IMR-90 (cell line): ENCODE measurements at regions not wholly inside any gene's neighbourhood (a gene's known extent, or its start where the extent isn't known, plus 50 kb on each side); places are given as distances from the start of the nearest gene placed in this dataset.

Source experiments
- MXI1 ChIP-seq: IDR thresholded peaks from 2 replicates; pipeline ENCODE4 v1.6.1; 2012; ENCODE audit warnings: low read depth, mild to moderate bottlenecking, low read length, moderate library complexity, borderline replicate concordance
- SMC3 ChIP-seq: fragments of 150-350 bp; IDR thresholded peaks from 2 replicates; pipeline ENCODE4 v1.6.1; 2016; ENCODE audit warnings: low read depth, mild to moderate bottlenecking, antibody characterized with exemption, low read length, moderate library complexity

- TF ChIP-seq SMC3 = no peak
- TF ChIP-seq MXI1 = no peak
Observed at GRCh38 chr1:29674627-29675326, 438.5 kb downstream of the PTPRU start.
